ENCODE measurements at regions not wholly inside any gene's neighbourhood (a gene's known extent, or its start where the extent isn't known, plus 50 kb on each side); places are given as distances from the start of the nearest gene placed in this dataset.

DNA sequence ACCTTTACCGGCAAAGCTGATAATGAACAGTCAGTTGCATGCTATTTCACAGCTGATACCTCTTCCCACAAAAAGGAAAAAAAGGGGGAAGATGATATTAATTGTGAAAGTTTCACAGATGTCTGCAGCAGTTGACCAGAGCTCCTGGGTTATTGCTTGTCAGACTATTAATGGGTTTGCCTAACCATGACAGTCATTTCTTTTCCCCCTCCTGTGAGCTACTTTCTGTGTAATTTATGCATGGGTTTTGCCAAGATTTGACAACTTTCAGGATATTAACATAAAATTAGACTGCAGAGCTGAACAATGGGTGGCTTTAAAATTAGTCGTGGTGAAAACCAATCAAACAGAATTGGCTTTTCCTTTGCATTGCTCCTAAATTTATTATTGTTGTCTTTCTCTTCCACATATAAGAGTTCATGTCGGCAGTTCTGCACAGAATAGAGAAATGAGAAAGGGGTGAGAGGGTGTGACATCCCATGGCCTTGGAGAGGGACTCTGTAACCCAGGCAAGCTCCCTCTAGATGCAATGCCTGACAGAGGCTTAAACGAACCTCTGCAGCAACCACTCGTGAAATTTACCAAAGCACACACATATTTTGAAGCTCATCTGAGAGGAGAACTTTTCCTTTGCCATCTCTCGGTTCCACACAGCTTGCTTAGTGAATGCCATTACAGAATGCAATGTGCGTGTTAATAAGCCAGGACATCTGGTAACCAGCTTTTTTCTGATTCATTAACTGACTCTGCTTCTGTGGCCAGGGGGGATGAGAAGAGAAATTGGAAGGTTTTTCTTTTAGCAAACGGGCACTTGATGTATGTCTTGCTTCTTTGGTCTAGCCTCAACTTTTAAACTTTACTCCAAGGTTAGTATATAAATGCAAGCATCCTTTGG is 82.2 kb upstream of the ITGA4 start:
- TF ChIP-seq CTCF (IDR thresholded peaks at IDR 0.05) (no peak), POLR2A (IDR thresholded peaks at IDR 0.05) (no peak)

All from heart left ventricle (tissue), 13 donors.